Epithelial cell of proximal tubule (primary cell): ENCODE measurements at regions not wholly inside any gene's neighbourhood (a gene's known extent, or its start where the extent isn't known, plus 50 kb on each side); places are given as distances from the start of the nearest gene placed in this dataset.

ENCODE experiments used
- DNase-seq: peaks from one replicate; pipeline ENCODE4 v3.0.0-alpha.2; 2011; ENCODE audit warnings: low read depth
- H3K4me3 ChIP-seq: 2 replicates; pipeline ENCODE4 v1.5.1; 2011; ENCODE audit warnings: low read depth, mild to moderate bottlenecking, low read length
- CTCF ChIP-seq: conservative IDR thresholded peaks from 2 replicates; pipeline ENCODE4 v1.5.1; 2012; ENCODE audit warnings: low read depth, mild to moderate bottlenecking, low read length

DNA sequence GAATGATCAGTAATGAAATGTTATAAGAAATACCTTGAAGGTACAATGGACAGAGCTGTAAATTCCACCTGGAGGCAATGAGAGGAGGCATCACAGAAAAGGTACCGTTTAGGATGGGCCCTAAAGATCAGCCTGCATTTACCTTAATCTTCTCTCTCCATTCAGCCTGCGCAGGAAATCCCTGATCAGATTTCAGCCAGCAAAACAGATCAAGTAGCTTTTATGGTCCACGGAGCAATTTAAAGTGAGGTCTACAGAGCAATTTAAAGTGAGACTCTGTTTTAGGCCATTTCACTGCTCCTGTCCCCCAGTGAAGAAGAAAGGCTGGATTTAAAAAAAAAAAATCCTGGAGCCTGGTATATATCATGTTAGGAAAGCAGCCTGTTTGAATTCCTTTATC, 195.1 kb upstream of the VCX start:
- no peak for DNase-seq
- no peak for TF ChIP-seq CTCF
- H3K4me3 ChIP-seq, result no peak overlapping the region

DNA sequence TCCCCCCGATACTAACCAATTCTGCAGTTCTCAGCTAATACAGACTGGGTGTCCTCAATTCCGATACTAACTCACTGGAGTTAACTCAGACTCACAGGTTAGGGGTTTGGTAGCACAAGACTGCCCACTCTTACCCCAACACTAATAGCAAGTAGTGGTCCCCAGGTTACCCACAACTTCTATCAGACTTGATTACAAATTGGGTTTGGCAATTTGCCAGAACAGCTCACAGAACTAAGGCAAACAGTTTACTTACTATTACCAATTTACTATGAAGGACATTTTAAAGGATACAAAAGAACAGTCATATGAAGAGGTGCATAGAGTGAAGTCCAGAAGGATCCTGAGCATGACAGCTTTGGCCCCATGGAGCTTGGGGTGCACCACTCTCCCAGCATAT, 201.8 kb upstream of the VCX start:
- no peak for DNase-seq
- no peak for TF ChIP-seq CTCF
- H3K4me3 ChIP-seq, result no peak overlapping the region

DNA sequence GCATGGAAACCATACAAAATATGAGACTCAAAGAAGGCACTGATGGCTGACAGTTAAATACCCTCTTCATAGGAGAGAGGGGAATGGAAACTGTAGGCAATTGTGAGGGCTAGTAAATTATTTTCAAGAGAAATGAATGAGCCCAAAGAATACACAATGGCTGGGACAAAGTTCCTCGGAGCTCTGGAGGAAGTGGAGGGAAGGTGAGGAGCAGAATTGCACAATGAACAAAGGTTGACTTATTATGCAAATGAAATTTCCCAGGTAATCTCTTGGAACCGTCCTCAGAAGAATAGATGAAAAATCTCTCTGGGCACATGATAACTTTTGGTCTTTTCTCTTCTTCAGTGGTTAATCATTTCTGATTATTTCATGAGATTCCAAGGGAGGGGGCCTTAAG, 202.6 kb upstream of the VCX start:
- no peak for DNase-seq
- H3K4me3 ChIP-seq, result no peak overlapping the region
- no peak for TF ChIP-seq CTCF

DNA sequence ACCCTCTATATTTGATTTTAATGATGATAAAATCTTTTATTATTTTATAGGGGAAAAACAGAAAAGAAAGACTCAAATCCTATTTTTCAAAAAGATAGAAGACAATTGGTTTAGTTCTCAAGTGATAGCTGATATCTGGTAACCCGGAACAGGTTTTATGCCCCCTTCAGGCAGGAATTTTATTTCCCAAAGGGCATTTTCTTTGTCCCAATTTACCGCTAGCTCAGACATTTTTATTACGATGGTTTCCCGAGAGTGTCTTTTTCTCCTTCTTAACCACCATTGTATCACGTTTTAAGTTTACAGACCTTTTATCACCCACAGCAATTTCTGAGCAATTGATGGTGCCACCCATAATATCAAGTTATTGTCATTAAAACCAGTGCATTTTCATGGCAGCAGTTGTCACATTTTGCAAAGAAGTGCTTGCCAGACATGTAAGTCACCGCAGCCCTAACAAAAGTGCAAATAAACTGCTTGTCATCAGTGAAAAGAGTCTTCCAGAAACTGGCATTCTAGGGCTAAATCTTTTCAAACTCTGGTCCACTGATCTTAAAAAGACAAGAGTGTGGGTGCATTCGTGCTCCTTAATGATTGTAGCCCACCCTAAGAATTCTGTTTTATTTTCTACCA, 204.8 kb upstream of the VCX start:
- DNase-seq, result no peak
- H3K4me3 ChIP-seq, result no peak overlapping the region
- no peak for TF ChIP-seq CTCF

GRCh38 chrX:7637066-7637465, 205.9 kb upstream of the VCX start:
- TF ChIP-seq CTCF, result no peak
- no peak for DNase-seq
- H3K4me3 ChIP-seq, result no peak overlapping the region

DNA sequence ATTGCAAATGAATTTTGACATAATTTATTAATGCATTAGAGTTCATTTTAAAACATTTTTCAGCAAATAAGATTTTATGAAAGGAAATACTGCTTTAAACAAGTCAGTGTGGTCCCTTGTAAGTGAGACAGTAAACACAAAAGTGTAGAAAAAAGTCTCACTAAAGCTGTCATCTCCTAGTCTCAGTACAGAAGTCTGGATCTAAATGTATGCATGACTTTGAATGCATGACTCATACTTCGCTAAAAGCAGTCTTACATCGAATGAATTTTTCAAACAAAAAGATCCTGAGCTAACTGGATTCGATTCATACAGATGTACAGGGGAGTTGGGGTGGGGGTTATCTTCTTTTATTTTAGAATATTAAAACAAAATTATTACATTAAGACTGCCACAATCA, 207.4 kb upstream of the VCX start:
- DNase-seq, result no peak
- no peak overlapping the region for H3K4me3 ChIP-seq
- TF ChIP-seq CTCF, result no peak

DNA sequence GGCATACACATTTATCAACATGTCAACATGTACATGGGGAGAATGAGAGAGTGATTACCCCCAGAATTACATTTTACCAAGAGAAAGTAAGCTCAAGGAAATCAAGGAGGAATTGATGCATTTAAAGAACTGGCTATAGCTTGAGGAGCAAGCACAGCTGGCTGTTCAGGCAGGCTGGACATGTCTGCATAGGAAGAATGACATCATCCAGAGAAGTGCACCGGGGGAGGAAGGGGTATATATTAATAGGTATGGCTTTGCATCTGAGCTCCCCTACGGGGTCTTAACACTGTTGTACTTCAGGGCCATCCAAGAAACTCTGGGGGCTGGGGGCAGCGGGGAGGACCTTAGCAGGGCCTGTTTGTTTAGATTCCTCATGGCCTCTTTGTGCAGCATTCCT, 222.4 kb upstream of the VCX start:
- H3K4me3 ChIP-seq, result no peak overlapping the region
- DNase-seq, result no peak
- no peak for TF ChIP-seq CTCF
